Amniotic stem cell (primary cell): ENCODE measurements at regions not wholly inside any gene's neighbourhood (a gene's known extent, or its start where the extent isn't known, plus 50 kb on each side); places are given as distances from the start of the nearest gene placed in this dataset.
"Not testable (repeated sequence)": the region's sequence is repeated elsewhere in the genome, so short reads cannot be mapped to it uniquely, and the experiment has no call there.

Experiments used
- DNase-seq: peaks from one replicate; lab custom pipeline; 2025; lab: John Stamatoyannopoulos, UW

- no peak for DNase-seq
Measured at GRCh38 chr7:125256446-125256845, 326.8 kb upstream of the POT1 start.

DNA sequence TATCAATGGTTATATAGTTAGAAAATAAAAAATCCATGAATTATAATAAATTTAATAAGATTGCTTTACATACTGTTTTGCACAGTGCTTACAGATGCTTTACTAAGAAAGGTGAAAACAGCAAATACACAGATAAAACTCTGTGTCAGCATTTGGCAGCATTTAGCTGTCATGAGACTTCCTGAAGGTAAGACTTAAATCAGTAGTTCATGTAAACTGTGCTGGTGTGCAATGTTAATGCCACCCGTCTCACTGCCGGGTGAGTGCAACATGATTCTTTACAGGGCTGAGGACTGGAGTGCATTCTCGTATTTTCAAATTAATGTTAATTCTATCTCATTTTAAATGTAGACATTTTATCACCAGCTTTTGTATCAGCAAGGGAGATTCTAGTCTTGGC lies 326.2 kb upstream of the POT1 start:
- DNase-seq = no peak

- no peak for DNase-seq
Measured at GRCh38 chr7:125254566-125254965, 324.9 kb upstream of the POT1 start.

DNA sequence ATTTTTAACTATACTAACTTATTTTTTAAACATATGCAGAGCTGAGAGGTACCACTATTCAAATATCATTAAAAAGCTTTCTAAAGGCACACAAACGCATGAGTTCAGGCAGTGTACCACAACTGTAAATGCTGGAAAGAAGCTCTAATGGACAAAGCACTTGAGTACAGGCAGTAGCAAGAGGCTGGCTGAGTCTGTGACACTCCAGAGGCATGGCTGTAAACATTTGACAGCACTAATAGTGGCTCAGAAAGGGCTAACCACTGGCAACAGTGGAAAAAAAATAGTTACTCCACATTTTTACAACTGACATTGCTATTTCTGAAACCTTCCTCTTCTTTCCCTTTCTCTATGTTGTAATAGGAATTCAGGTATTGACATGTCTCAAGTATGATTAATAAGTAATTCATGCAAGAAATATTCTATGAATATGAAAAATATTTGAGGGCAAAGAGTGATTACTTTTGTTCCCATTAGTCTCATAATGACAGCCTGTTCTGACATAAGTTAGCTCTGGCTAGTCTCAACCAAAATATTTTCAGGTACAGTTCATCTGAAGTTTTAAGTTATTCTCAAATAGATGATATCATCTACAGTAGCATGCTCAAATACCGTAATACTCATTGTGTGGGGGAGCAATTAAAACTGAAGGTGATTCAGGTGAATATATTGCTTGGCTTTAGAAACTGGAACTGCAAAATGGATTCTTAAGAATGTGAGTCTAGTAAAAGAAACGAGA lies 324.0 kb upstream of the POT1 start:
- no peak for DNase-seq

DNA sequence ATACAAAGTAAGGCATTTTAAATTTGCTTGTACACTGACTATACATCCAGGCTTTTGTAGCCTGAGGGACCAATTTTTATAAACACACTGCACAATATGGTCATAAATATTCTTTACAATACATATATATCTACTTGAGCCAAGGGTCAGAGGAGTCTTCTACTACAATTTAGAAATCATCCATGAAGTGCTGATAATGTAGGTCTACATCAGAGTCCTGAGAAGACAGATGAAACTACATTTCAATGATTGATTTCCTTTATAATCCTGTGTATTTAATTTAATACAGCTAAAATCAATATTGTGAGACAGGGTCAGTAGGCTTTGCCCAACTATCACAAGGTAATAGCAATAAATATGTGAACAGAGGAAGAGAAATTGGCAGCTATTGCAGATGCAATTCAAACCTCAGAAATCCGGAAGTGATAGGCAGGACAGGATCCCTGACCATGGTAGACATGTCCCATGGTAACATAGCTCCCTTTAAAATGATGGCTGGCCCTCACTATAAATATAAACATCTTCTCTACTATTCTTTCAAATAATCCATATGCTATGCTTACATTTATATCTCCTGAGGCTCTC lies 318.0 kb upstream of the POT1 start:
- DNase-seq = no peak

- DNase-seq = no peak
Measured at GRCh38 chr7:125246706-125247105, 317.1 kb upstream of the POT1 start.

DNA sequence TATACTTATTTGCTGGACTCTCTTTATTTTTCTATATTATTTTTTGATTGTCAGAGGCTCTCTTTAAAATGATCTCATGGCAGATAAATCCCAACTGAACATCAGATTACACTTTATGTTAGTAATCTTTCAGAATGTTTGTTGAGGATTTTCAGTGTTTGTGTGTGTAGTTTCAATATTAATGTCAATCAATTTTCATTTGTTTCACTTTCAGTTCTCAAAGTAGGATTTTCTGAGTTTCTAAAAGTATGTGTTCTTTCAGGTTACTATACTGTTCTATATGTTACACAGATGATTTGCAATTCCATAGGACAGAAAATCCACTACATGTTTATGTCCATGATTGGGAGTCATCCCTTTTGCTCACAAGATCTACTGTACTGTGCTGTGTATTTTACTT lies 311.9 kb upstream of the POT1 start:
- DNase-seq = no peak

DNA sequence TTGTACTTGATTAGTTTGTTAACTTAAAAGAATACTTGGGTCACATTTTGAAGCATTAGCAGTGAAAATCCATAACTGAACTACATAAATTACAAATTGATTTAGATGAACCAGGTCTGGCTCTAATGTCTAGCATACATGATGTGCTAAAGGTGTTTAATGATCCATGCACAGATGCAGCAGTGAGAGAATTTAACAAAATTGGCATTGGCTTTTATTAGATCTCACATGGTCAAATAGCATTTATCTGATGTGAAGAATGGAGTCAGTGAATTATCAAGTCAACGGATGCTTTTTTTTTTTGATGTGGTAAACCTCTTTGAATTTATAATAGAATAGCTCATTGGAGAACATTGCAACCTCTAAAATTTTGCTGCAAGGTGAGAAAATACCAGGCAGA lies 293.0 kb upstream of the POT1 start:
- no peak for DNase-seq

GRCh38 chr7:125218076-125218475 lies 288.5 kb upstream of the POT1 start:
- no peak for DNase-seq

GRCh38 chr7:125201002-125201401 lies 271.4 kb upstream of the POT1 start:
- DNase-seq = no peak

GRCh38 chr7:125197731-125198393 lies 268.2 kb upstream of the POT1 start:
- DNase-seq = no peak

GRCh38 chr7:125195156-125195555 lies 265.5 kb upstream of the POT1 start:
- no peak for DNase-seq

GRCh38 chr7:125193263-125193662 lies 263.6 kb upstream of the POT1 start:
- no peak for DNase-seq

DNA sequence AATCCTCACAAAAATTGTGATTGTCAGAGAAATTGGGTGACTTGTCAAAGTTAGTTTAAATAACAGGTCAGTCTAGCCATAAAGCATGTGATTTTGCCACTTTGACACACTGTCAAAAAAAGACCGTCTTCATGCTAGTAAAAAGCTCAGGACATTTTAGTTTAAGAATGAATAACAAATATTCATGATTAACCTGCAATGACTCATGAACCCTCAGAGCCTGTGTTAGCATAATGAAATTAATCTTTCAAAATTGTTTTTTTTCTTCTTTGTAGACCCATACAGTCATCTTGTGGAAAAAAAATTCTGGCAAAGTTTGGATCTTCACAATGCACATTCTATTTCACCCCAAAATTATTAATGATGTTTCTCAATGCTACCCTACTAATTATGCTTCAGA lies 255.2 kb upstream of the POT1 start:
- no peak for DNase-seq

GRCh38 chr7:125181569-125182267 lies 252.1 kb upstream of the POT1 start:
- not testable (repeated sequence) for DNase-seq

DNA sequence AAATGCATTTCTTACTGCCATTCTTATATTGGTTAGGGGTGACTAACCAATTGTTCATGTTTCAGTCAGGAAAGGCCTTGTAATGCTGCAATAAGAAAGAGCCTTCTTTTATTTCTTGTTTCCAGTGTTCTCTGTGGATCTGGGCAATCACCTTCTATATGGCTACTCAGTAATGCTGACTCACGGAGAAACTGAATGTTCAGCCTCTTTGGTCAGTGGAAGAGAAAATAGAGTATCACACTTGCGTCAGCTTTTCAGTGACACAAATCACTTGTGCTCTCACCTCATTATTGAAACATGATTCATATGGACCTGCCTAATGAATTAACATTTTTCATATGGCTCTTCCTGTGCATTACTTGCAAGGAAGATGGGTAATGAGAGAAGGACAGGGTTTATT lies 243.9 kb upstream of the POT1 start:
- no peak for DNase-seq

GRCh38 chr7:125169088-125169487 lies 239.5 kb upstream of the POT1 start:
- DNase-seq = no peak

DNA sequence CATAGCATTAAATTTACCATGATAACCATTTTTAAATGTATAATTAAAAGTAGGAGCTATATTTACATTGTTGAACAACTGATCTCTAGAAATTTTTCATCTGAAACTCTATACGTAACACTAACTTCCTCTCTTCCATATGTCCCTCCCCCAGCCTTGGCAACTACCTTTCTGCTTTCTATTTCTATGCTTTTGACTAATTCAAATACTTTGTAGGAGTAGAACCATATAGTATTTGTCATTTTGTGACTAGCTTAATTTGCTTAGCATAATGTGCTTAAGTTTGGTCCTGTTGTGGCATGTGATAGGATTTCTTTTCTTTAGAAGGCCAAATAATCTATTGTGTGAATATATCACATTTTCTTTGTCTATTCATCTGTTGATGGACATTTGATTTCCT lies 225.3 kb upstream of the POT1 start:
- DNase-seq = no peak

DNA sequence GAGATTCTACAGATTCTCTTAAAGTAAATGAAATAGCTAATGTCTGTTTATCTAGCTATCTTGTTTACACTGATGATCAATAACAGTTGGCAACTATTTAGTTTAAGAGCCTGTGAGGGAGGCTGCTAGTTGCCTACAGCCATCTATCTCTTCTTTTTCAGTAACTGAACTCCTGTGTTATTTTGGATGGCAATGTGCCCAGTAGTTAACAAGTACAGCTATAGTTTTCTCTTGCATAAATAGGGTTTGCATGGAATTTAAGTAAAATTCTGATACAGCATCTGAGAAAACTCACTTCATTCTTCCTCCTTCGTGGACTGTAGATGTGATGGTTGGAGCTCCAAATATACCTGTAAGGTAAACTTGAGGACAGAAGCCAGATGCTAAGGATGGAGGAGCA lies 219.5 kb upstream of the POT1 start:
- DNase-seq = no peak

- DNase-seq = no peak
Measured at GRCh38 chr7:125147047-125147446, 217.4 kb upstream of the POT1 start.

DNA sequence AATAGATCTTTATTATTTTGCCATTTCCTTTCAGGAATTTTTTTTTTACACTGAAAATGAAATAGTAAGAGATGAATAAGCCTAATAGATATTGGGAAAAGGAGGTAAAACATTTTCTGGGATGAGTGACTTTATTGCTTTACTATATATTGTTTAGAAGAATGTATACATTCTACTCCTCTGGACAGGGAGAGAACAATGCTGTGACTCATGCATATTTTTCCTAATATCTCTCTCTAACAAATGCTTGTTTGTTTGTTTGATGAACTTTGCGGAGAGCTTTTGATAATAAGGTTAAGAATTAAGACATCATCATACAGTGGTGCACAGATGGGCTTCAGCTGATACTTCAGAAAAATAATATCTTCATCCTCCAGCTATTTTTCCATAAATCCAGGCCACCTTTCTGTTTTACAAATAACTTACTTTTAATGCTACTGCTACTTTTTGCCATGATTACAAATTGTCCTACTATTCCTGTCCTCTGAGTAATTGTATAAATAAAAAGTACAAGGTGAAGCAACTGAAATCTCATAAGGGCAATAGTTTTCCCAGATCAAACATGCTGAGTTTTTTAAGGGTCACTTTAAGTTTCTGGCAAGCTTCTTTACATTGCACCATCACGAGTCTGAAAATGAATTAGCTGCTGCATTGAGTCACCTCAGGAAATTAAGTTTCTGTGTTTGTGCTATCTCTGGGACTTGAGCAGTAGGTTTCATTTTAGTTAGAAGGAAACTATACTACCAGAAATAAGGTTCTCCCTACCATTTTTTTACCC lies 207.3 kb upstream of the POT1 start:
- DNase-seq = no peak

DNA sequence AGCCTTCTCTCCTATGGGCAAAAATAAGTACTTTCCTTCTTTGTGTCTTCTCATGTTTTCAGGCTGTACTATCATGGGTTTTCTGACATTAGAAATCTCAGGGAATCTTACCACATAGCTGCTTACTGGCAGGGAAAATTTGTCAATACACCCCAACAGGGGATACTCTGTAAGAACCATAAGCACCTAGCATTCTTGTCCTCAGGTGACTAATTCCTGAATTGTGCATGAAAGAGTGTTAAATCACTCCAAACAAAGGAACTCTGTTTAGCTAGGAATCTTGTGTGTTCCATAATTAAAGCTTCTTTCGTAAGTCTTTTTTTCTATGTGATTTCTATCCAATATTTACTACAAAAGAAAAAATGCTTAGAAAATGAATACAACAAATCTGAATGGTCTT lies 206.7 kb upstream of the POT1 start:
- no peak for DNase-seq
